Hippocampal formation (tissue), 2 donors: ENCODE measurements at regions not wholly inside any gene's neighbourhood (a gene's known extent, or its start where the extent isn't known, plus 50 kb on each side); places are given as distances from the start of the nearest gene placed in this dataset.
"Not testable (repeated sequence)": the region's sequence is repeated elsewhere in the genome, so short reads cannot be mapped to it uniquely, and the experiment has no call there.

Experiments used
- DNase-seq, 2 donors: peaks; one replicate each; lab custom pipeline; 2025; lab: John Stamatoyannopoulos, UW

DNA sequence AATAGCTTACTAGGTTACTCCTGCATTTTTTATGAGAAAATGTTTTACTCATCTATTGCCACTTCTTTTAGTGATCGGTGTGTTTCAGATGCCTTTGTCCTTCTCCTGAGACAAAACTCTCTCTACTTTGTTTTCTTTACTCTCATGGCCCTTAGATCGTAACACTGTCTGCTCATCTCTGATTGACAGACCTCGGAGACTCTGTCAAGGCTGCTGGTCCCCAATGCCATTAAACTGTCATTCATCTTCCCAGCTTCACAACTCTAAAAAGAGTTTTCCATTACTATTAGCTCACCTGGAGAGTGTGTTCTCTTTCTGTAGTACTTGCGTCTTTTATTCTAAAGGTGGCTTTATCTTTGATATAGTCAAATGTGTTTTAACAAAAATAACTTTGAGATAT, 765.2 kb downstream of the SLITRK1 start:
- DNase-seq: no peak

DNA sequence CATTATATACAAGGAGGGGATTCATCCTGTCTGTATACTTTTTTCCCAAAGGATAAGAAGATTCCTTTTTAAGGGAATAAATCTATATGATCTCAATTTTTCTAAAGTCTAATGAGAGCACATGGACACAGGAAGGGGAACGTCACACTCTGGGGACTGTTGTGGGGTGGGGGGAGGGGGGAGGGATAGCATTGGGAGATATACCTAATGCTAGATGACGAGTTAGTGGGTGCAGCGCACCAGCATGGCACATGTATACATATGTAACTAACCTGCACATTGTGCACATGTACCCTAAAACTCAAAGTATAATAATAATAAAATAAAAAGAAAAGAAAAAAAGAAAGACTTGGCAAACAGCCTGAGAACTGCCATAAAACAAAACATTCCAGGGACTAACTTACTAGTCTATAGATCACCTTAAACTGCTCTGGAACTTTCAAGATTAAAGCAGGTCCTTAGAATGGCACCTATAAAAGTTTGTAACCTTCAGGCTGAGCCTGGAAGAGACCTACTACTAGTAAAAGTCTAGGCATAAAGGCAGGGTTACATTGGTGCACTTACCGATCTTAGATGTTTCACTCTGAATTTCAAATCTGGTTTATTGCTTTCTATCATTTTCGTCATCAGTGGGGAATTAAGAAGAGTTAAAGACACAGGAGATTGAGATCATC, 780.6 kb downstream of the SLITRK1 start:
- not testable (repeated sequence) for DNase-seq

DNA sequence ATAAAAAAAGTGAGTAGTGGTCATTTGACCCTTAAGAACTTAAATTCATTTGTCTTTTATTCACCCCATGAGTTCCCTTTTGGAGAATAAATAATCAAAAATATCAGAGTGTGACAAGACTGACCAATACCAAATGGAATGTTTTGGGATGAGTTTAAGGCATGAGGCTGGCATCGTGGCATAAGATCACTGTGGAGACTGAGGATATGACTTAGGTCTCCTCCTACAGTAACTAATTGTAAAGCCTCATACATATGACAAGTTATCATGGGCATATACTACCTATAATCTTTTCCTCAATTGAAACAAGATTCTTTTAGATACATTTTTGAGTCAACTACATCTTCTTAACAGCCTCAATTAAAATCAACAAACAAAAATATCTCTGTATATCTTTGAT, 782.0 kb downstream of the SLITRK1 start:
- no peak for DNase-seq

DNA sequence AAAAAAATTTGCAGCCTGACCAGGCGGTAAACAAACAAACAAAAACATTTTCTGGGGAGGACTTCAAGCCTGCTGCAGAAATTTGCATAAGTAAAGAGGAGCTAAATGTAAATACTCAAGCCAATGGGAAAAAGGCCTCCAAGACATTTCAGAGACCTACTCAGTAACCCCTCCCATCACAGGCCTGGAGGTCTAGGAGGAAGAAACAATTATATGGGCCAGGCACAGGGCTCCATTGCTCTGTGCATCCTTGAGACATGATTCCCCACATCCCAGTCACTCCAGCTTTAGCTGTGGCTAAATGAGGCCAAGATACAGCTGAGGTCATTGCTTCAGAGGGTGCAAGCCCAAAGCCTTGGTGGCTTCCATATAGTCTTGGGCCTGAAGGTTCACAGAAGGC, 793.4 kb downstream of the SLITRK1 start:
- no peak for DNase-seq

DNA sequence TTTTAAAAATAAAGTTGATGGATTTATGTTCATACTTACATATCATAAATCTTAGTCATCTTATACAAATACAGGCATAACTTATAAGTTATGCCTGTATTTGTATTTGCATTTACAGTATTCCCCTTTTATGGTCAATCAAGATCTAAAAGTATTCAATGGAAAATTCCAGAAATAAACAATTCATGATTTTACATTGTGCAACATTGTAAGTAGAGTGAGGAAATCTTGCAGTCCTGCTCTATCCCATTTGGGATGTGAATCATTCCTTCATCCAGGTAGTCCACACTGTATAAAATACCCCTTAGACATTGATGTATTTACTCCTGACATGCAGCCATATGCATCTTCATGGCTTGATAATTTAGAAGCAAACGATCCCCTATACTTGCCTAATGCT, 795.3 kb downstream of the SLITRK1 start:
- no peak for DNase-seq

DNA sequence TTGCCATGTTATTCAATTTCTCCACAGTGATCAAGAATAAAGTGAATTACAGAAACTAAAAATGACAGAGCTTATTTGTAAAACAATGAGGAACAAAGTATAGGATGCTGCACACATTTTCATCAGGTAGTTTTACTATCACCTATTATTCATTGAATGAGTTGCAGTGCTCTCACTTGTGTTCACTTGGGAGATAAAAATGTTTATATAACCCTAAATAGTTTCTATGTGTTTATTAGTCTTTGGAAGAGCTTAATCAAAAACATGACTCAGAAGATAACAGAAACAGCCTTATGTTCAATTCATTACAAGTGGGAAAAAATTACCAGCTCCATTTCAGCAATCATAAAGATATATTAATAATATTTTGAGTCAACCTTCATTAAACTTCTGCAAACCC, 796.2 kb downstream of the SLITRK1 start:
- DNase-seq: no peak

DNA sequence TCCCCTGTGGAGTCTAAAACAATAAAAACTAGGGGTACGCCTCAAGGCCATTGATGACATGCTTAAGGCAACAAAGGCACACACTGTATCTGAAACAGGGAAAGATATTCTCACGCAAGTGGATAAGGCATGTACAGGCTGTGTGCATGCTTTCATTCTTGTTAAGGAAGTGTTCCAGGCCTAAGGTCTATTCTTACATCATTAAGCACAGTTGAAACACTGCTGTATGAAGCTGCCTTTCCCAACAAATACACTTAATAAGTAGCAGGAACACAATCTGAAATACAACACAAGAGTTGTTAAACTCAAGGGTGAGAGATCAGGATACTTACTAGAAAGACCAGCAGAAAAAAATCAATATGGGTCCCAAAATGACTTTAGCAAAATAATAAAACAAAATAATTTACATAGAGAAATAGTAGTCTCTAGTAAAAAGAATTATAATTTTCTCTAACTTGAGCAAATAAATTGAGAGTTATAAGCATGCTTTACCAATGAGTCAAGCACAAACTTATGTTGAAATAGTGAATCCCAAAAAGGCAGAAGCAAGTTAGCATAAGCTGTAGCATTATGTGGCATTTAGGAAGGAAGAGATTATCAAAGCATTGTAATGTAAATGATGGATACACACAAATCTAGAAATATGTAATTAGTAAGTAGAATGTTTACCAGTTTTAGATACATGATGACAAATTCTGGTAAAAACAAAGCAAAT, 796.9 kb downstream of the SLITRK1 start:
- no peak for DNase-seq

DNA sequence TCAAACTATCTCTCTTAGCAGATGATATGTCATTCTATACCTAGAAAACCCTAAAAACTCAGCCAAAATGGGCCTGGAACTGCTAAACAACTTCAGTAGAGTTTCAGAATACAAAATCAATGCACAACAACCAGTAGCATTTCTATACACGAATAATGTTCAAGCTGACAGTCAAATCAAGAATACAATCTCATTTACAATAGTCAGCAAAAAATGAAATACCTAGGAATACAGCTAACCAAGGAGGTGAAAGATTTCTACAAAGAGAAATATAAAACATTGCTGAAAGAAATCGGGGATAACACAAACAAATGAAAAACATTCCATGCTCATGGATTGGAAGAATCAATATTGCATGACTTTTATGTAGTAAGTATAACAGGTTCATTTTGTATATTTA, 804.8 kb downstream of the SLITRK1 start:
- no peak for DNase-seq

DNA sequence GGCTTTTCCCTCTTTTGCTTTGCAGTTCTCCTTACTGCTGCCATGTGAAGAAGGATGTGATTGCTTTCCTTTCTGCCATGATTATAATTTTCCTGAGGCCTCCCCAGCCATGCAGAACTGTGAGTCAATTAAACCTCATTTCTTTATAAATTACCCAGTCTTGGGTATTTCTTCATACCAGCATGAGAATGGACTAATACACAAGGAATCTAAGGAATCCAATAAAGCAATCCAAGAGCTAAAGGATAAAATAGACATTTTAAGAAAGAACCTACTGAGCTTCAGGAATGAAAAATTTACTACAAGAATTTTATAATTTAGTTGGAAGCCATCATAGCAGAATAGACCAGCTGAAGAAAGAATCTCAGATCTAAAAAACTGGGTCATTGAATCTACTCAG, 808.3 kb downstream of the SLITRK1 start:
- DNase-seq: not testable (repeated sequence)

DNA sequence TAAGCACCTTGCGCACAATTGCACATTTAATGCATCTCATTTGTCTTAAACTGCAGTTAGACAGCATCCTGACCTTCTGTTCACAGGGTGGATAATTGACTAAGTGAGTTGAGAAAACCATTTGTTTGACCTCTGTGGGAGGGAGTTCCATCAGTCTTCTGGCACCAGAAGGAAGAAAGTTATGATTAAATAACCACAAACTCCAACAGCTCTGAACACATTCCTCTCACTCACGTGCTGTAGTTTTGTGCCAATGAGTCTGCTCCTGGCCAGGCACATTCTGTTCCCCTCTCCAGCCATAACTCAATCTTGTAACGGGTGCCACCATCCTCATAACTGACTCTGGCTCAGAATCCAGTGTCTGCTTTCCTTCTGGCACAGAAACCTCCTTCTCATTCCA, 817.2 kb downstream of the SLITRK1 start:
- DNase-seq: no peak

DNA sequence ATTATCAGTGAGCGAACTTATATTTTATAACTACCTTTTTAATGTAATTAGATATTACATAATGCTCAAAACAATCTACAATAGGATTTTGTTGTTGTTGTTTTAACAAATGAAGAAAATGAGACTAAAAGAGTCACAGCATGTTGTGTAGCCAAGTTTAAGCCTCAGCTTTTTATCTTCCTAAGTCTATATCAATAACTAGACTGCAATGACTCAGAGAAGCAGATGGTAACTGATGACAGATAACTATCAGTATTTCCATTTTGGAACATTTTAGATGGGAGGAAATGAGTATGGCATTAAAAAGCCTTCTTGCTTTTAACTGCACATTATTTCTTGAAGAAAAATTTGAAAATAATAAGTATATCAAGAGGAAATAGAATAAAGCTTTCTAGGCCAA, 825.2 kb downstream of the SLITRK1 start:
- no peak for DNase-seq

DNA sequence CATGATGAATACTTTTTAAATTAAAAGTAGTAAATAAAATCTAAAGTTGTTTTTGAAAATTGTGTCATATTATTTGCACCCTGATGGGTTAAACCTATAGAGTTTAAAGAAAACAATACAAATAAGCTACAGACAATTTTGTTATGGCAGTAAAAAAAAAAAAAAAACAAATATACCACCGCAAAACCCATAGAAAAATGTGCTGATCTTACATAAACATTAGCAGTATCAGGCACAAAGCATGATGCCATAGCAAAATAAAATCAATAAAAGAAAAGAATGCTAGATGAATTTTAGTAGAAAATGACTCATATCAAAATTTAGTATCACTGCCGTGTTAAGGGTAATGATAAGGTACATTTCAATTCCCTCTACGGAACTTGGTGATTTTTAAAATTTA, 826.0 kb downstream of the SLITRK1 start:
- DNase-seq: no peak

DNA sequence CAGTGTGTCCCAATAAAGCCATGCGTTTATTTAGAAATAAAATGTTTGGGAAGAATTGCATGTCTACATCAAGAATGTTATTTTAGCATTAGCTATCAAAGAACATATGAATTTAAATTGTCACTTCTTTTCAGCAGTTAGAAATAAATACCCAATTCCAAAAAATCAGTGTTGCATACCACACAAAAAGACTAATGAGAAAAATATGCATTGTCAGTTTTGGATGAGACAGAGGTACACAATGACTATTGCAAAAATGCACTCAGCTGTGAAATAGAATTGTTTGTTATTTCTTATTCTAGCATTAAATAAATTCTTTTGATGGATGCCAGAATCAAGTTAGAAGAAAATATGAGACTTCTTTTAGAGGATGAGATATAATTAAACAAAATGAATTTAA, 833.9 kb downstream of the SLITRK1 start:
- DNase-seq: no peak

DNA sequence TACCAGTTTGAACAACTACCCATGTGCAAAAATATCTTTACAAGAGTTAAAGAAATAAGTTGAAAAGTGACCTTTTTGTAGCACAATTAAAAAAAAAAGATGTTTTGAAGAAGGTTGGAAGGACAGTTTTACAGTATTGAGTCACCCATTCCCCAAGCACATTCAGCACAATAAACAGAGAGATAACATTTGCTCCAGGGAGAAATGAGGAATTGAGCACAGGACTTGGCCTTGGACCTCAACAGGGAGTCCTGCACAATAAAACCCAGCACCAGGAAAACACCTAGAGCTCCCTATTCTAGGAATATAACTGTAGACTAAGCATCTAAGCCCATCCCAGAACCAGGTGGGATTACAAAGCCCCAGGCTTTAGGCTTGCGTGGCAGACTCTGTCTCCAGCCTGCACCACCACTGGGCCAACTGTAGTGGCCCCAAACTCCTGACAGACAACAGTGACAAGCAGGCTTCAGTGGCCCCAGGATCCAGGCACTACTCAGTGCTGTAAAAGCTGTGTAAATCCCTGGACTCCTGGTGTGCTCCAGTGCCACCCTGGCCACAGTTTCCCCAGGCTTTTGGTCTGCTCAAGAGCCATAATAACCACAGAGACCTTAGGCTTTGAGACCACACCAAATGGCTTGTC, 857.2 kb downstream of the SLITRK1 start:
- DNase-seq: no peak

DNA sequence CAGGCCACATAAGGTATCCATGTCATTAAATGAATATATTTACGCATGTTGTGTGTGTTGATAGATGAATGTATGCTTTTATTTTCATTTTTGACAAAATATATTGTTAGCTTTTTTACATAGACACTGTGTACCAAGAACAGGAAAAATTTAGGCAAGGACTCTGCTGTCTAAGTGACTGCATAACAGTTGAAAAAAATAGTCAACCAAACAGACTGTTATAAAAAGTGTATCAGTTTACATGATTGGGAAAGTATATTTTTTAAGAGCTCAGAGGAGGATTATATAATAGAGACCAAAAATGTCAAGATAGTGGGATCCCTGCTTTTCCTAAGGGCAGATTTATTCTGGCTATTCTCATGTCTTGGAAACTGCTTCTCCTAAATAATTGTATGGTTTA, 858.0 kb downstream of the SLITRK1 start:
- no peak for DNase-seq

DNA sequence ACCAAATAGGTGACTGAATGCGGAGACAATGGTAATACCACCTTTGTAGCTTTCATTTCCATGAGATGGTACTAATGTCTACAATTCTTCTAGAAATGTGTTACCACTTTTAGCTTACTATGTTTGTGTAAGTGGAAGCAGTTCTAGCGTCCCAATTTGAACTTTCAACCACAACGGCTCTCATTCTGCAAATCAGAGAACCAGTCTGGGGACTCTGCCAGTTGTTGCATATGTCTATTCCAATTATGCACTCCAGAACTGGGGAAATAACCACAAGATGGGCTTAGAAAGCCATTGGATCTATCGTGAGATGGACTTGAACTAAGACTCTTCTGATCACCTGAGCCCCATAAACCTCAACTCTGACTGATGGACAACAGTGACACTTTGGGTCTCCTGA, 862.3 kb downstream of the SLITRK1 start:
- DNase-seq: no peak

DNA sequence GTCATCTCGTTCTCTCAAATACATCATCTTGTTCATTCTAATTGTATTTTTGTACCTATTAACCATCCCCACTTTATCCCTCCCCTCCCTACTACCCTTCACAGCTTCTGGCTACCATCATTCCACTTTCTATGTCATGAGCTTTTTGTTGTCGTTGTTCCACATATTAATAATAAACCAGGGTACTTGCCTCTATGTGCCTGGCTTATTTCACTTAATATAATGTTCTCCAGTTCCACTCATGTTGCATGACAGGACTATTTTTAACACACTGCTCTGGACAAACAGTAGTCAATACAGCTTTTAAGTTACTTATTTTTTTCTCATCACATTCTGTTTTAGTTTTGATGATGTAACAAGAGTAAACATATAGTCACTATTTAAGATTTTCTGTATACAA, 872.3 kb downstream of the SLITRK1 start:
- DNase-seq: no peak

DNA sequence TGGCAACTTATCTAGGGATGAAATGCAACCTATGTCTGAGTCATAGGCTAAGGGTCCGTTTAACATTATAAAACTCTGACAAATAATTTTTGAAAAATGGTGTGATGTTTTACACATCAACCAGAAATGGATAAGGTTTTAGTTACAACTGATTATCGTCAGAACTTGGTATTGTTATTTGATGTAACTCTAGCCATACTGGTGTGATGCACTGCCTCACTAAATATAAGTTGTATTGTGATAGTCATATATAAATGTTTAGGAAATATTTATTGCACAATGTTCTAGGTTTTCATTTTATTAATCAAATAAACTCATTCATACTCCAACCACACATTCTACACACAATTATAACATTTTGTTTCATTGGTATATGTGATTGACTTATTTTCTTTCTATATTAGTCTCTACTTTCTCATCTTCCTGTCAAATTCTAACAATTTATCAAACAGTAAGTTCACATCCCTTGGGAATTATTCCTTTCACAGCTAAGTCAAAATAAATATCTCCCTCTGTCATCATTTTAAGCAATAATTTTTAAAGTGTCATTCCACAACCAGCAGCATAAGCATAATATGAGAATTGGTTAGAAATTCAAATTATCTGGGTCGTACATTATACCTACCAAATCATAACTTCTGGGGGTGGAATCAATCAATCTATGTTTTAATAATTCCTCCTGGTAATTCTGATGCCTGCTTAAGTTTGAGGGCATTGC, 873.9 kb downstream of the SLITRK1 start:
- no peak for DNase-seq

DNA sequence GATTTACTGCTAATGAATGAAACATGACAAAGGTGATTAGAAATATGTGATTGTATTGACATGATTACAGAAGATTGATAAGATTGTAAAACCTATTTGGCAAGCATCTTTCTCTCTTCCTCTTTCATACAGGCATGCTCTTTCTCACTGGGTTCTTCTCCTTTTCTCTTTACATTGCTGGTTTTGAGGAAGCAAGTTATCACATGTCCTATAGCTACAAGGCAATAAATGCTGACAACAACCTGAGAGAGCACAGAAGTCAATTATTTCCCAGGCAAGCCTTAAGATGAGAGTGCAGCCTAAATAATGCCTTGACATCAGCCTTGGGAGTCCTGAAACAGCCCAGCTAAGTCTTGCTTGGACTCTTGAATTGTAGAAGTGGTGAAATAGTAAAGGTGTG, 875.0 kb downstream of the SLITRK1 start:
- DNase-seq: no peak

DNA sequence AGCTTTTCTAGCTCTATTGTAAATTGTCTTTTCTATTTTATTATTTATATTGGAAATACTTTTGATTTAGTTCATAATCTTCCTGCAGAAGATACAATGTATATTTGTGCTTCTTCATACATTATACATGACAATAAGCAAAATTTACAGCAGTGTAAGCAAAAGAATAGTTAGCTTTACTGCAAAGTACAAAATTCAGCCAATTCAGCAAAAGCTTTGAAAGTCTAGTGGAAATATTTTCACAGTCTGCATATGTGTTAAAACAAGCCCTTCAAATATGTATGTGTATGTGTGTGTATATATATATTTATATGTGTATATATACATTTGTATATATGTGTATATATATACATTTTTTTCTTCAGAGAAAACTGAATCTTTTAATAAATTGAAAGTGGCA, 879.1 kb downstream of the SLITRK1 start:
- DNase-seq: no peak

DNA sequence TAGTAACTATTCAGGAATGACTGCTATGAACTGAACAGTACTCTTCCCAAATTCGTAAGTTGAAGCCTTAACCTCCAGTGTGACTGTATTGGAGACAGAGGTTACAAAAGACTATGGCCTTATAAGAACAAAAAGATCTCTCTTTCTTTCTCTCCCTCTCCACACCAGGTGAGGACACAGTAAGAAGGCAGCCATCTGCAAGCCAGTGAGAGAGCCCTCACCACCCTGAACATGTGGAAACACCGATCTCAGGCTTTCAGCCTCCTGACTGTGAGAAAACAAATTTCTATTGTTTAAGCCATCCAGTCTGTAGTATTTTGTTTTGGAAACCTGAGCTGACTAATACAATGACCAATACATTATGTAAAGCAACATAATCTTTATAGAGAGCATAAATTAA, 888.9 kb downstream of the SLITRK1 start:
- no peak for DNase-seq

DNA sequence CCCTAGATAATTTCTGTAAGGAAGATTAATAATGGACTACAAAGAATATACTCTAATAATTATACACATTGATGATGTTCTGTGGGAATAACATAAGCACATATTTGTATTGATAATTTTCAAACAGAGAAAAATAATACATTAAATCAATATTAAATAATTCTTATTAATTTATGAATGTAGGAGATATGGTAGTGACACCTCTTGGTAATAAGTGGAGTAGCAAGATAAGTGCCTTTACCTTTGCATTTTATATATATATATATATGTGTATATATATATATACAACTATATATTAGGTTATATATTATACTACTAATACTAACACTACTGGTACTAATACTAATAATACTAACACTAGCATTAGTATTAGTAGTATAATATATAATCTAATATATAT, 905.8 kb downstream of the SLITRK1 start:
- DNase-seq: no peak
